HepG2 (cell line): ENCODE measurements at regions not wholly inside any gene's neighbourhood (a gene's known extent, or its start where the extent isn't known, plus 50 kb on each side); places are given as distances from the start of the nearest gene placed in this dataset.

ENCODE experiments used
- AGO1 ChIP-seq: fragments of 200-400 bp; formaldehyde crosslinking; IDR thresholded peaks from 2 replicates; pipeline ENCODE4 v1.6.1; 2017; ENCODE audit warnings: mild to moderate bottlenecking, low read depth, low read length, moderate library complexity; ENCODE audit not compliant: poor library complexity, severe bottlenecking
- CENPBD1 ChIP-seq: sonication (generic); formaldehyde crosslinking; IDR thresholded peaks from 2 replicates; pipeline ENCODE4 v1.8.0; 2022; ENCODE audit warnings: missing genetic modification reagents, low read depth, mild to moderate bottlenecking, borderline replicate concordance
- KIAA2018 ChIP-seq: sonication (generic); formaldehyde crosslinking; IDR thresholded peaks from 2 replicates; pipeline ENCODE4 v1.5.0; 2020; ENCODE audit warnings: mild to moderate bottlenecking, missing genetic modification reagents, borderline replicate concordance

GRCh38 chr6:21694168-21694567, 100.6 kb downstream of the SOX4 start (continued):
- no peak for TF ChIP-seq KIAA2018 (CRISPR knock-in tag)
- no peak for TF ChIP-seq CENPBD1 (CRISPR knock-in tag)
- TF ChIP-seq AGO1: no peak
